Stimulated activated CD8-positive, alpha-beta memory T cell treated with anti-CD3 and anti-CD28 coated beads, Interleukin-7, amount 100 ng/mL, for 48 hours (primary cell): ENCODE measurements at regions not wholly inside any gene's neighbourhood (a gene's known extent, or its start where the extent isn't known, plus 50 kb on each side); places are given as distances from the start of the nearest gene placed in this dataset.
A peak's percentile ranks its signal among the peaks of the same experiment; 100 is the strongest.

ENCODE experiments used
- DNase-seq, 2 donors: peaks; one replicate each; pipeline ENCODE4 v3.0.0-alpha.2; 2020; ENCODE audit warnings: low read depth in 1 of 2; ENCODE audit errors: extremely low read depth in 1 of 2

DNA sequence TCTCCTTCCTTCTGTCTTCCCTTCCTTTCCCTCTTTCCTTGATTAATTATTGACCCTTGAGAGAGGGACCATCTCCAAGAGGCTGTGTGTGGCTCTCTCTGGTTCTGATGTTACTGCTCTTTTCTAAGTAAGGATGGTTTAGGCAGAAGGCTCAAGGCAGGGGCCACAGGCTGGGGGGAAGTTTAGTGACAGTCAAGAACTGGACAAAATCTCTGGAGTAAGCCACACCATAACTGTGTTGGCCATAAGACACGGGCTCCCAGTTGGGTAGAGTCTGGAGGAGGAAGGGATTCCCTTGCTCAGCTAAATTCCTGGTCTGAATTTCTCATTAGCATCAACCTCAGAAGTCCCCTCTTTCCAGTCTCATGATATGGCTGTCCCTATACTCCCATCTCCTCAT lies 74.7 kb downstream of the BUD13 start:
- DNase-seq, result no peak

DNA sequence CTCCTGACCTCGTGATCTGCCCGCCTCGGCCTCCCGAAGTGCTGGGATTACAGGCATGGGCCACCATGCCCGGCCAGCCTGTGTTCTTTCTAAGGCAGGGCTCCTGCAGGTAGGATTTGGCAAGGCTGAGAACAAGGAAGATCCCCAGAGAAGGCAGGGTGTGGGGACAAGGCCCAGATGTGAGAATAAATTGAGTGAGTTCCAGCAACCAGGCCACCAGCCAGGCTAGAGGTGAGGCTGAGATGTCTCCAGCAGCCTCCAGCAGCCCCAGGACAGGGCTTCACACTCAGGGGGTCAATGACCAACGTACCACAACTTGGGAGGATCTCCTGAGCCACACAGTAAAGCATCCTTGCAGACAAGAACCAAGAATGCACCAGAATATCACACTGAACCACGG lies 75.1 kb downstream of the BUD13 start:
- no peak for DNase-seq

DNA sequence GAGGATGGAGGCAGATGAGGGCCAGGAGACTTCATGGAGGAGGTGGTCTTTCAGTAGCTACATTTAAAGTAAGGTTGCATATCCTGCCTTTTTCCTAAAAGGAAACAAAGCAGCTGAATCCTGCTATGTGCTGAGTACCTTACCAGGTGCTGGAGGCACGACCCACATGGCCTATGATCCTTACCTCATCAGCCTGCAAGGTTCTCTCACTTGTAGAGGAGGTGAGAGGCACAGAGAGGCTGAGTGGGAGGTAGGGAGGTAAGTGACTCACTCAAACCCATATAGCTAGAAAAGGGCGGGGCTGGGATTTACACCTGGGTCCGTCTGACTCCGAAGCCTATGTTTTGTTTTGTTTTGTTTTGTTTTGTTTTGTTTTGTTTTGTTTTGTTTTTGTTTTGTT lies 75.8 kb downstream of the BUD13 start:
- DNase-seq, result no peak

DNA sequence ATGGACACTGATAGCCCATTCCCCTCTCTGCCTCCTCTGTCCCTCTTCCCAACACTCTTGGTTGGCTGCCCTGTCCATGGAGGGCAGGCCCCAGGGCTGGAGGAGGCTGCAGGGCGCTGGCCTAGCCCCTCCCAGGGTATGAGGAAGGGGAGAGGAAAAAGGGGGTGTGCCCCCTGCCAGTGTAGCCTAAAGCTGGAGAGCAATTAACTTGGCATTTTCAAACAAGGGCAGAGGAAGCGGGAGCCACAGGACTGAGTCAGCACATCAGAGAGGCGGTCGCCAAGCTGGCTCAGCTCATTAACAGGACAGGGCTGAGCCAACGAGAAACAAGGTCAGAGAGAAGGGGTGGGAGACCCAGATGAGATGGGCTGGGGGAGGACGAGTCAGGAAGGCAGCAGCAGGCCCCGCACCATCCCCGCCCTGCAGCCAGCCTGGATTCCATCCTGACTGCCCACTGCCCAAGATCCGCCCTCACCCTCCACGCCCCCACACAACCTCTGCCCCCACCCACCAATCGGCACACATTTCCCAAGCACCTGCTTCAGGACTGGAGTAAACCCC lies 76.3 kb downstream of the BUD13 start:
- no peak for DNase-seq

DNA sequence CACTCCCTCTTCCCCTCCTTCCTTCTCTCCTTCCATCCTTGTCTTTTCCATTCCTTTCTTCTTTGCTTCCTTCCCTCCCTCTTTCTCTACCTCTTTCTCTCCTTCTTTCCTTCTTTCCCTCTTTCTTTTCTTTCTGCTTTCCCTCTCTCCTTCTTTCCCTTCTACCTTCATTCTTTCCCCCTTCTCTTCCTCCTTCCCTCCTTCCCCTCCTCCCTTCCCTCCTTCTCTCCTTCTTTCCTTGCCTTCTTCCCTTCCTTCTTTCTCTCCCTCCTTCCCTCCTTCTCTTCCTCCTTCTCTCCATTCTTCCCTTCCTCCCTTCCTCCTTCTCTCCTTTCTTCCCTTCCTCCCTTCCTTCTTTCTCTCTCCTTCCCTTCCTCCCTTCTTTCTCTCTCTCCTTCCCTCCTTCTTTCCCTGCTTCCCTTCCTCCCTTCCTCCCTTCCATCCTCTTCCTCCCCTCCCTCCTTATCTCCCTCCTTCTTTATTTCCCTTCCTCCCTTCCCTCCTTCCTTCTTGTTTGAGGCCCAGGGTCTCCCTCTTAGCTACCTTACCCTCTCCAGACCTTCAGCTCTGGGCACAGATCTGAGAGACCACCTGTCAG lies 77.0 kb downstream of the BUD13 start:
- no peak for DNase-seq

DNA sequence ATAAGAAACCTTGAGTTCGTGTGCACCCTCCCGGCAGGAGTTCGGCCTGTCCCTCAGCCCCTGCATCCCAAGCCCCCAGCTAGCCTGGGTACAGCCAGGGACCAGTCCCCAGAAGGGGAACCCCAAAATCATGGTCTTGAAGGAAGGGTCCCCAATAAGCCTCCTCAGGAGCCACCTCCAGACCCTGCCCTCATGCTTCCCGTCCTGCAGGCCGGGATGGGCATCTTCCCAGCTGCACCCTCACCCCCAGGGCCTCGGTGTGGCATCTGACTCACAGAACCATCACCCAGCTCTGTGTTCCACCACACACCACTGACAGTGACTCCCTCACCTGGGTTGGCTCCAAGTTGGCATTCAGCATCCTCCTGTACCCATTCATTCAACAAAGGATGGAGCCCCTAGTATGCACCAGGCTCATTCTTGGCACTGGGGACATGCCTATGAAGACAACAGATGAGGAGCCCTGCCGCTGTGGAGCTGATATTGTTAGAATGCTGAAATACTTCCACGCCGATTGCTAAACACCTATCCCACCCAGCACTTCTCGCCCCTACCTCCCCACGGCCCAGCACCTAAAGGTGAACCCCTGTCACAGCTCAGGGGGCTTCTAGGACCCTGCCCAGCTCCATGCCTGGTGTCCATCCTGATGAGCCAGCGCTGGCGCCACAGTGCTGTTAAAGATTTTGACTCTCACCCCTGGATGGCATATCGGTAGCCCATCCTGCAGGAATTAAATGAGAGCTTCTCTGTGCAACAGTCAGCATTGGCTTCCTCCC lies 77.8 kb downstream of the BUD13 start:
- no peak for DNase-seq

DNA sequence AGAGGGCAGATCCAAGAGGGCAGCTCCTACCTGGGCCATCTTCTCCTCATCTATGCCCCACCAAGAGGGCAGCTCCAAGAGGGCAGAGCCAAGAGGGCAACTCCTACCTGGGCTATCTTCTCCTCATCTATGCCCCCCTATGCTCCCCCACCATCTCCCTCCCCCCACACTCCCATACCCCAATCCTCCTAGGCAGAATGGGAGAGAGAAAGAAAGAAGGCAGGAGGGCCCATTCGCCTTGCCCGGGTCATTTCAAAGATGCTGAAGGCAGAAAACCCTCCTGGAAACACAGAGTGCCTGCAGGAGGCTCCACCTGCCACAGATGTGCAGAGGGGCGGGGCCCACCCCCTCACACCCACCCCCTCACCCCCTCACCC lies 78.5 kb downstream of the BUD13 start:
- no peak for DNase-seq

DNA sequence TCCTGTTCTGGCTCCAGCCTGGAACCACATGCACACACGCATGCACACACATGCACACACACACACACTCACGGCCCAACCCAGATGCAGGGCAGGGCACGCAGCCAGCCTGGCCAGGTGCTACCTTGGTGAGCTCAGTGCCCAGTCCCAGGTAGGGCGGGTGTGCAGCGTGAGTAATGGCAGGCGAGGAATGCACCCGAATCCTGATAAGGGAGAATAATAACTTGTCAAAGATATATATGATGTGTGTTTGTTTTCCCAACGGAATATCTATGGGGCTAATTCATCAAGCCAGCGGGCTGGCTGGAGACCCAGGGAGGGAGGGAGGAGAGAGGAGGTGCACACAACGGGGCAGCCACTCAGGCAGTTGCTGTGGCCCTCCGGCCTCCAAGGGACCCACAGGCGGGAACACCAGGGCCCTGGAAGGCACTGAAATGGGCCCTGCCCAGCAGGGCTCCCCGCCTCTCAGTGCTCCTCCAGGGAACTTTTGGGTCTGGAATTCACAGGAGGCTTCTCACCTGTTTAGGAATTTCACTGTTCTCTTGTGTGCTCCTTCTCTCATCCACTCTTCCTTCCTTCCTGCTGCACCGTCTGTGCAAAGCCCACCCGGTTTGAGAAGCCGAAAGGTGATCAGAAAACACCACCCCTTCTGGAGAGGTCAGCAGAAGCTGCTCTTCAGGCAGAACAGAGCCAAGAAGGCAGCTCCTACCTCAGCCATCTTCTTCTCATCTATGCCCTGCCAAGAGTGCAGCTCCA lies 79.0 kb downstream of the BUD13 start:
- no peak for DNase-seq

DNA sequence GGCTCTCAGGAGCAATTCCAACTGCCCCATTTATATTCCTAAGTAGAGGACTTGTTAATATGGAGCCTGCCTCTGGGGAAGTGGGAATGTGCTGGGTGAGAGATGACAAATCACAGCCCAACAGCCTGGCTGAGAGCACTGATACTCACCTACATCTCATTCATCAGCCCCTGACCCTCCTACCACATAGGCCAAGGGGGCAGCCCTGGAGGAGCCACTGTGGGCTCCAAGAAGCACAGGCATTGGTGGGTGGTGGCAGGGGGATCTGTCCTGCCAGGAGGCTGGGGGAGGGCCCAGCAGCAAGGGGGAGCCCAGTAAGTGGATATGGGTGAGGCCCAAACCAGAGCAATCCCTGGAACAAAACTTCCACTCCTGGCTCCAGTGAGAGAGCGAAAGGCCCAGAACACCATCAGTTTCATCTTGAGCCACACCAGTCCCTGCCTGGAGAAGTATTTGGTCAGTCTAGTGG lies 79.7 kb downstream of the BUD13 start:
- no peak for DNase-seq

DNA sequence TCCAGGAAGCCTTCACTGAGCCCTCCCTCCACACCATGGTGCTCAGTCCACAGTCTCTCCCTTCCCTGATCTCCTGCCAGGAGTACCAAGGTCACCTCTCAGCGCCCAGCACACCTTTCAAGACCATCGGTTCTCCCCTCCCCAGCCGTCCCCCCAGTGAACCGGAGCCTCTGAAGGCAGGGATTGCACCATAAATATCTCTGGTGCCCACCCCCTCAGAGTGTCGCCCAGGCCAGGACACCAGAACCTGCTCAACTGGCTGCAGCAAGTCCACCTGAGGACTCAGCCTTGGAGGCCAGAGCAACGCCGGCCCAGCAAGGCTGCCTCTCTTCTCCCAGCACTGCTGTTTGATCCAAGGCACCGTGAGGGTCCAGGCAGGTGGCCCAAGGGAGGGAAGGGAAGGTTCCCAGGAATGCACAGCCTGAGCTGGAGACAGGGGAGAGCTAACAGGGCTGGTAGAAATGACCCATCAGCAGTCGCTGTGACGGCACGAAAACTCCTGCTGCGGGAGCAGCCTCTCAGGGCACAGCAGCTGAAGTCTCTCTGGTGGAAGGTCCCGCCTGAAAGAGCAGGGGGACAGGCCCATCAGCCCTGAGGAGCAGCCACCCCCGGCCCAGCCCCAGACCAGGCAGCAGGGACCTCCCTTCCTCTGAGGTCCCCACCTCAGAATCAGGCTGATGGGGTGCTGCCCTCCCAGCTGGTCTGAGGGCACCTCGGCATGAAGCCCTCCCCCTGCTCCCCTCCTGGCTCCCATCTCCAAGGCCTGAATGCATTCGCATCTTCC lies 80.3 kb downstream of the BUD13 start:
- DNase-seq, result no peak

DNA sequence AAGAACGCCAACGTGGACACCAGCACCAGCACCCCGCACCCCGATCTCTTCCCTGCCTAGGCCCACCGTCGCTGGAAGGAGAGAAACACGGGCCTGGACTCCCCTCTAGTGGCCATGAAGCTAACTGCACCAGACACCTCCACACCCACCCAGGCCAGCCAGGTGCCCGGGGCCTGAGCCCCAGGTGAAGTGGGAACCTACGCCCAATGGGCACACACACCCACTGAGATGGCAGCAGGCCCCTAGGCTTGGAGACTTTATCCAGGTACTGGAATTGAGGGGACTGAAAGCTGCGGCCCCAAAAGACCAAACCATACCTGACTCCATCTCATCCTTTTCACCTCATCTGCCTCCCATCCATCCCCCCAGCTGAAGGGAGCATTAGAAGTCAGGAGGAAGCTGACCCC lies 81.0 kb downstream of the BUD13 start:
- peak; percentile 13 to 28 for DNase-seq

DNA sequence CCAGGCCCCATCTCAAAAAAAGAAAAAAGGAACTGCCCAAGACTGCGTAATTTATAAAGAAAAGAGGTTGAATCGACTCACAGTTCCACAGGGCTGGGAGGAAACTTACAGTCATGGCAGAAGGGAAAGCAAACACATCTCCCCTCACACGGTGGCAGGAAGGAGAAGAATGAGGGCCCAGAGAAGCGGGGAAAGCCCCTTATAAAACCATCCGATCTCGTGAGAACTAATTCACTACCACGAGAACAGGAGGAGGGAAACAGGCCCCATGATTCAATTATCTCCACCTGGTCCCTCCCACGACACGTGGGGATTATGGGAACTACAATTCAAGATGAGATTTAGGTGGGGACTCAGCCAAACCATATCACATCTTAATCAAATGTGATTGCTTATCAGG lies 82.2 kb downstream of the BUD13 start:
- no peak for DNase-seq

DNA sequence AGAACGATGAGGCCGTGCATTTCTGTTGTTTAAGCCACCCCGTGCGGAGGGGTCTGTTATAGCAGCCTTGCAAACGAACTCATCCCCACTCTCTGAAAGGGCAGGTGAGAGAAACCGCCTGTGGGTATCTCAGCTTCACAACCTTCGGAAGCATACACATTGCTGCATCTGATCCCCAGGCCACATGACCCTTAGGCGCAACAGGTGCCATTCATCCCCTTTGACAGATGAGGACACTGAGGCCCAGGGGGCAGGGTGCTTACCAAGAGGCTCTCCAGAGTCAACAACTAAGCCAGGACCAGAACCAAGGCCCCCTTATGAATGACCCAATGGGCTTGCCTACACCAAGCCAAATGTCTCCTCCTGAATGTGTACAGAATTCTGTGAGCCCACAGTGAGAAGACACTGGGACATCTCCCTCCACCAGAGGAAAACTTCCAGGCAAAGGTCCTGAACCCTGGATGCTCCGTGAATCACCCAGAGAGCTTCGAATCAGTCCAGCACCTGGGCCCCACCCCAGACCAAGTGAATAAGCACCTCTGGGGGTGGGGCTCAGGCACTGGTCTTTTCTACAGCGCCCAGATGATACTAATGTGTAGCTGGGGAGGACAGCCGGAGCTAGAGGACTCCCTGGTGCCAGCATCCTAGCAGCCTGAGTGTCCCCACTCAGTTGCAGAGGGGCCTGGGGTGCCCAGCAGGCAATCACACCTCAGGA lies 83.2 kb downstream of the BUD13 start:
- no peak for DNase-seq

DNA sequence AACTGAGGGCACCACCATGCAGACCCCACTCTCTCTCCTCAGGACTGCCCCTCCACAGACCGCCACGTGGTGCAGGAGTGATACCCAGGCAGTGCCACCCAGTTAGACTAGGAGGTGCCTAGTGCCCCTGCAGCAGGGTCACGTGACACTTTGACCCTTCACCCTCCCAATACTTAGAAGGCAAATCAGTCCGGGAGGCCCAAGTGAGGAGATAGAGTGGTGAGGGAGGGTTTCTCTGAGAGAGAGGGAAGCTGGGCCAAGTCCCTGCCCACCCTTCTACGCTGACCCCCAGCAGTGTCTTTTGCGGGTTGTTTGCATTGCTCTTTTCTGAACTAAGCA lies 84.6 kb downstream of the BUD13 start:
- no peak for DNase-seq

DNA sequence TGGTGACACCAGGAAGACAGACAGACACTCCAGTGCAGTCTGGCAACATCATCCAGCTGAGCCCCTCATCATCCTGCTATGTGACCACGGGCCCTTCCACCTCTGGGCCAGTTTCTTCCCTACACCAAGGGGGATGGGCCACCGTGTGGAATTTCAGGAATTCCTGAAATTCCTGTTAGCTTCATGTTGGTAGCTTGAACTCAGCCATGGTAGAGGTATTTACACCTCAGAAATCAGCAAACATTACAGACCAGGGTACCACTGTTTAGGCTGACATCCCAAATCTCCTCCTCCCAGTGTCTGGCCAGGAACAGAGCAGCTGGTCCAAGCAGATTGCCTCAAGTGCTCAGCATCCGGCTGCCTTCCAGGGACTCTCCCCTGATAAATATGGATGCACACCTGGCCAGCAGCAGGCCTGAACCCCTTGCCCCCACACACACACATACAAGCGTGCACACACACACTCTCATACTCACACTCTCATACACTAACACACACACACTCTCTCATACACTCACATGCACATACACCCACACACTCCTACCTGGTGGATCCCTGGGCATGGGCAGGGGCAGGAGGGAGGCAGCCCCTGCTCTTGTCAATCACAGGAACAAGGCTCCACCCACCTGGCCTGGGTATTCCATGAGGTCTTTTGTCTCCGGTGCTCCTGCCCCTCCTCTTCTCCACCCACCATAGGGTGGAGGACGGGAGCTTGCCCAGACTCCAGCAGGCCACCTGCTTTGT lies 85.2 kb downstream of the BUD13 start:
- DNase-seq, result no peak

DNA sequence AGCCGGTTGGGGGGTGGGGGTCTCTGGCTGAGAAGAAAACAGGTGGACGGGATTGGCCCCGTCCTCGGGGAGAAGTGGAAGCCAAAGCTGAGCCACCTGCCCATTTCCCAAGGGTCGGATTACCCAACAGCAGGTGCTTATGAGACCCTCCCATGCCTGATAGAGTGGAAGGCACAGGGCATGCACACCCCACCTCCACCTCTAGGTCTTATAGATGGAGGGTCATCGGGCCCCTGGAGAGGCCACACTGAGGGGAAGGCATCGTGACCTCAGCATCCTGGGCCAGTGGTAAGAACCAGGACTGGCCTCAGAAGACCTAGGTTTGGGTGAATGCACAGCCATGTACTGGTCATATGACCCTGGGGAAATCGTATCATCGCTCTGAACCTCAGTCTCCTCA lies 85.9 kb downstream of the BUD13 start:
- DNase-seq, result no peak

DNA sequence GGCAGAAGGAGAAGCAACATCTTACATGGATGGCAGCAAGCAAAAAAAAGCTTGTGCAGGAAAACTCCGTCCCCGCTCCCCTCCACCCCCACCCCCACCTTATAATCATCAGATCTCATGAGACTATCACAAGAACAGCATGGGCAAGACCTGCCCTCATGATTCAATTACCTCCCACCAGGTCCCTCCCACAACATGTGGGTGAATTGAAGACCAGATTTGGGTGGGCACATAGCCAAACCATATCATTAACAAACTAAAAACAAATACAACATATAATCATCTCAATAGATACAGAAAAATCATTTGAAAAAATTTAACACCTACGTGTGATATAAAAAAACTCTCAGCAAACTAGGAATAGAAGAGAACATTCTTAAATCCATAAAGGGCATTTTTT lies 88.8 kb downstream of the BUD13 start:
- no peak for DNase-seq

DNA sequence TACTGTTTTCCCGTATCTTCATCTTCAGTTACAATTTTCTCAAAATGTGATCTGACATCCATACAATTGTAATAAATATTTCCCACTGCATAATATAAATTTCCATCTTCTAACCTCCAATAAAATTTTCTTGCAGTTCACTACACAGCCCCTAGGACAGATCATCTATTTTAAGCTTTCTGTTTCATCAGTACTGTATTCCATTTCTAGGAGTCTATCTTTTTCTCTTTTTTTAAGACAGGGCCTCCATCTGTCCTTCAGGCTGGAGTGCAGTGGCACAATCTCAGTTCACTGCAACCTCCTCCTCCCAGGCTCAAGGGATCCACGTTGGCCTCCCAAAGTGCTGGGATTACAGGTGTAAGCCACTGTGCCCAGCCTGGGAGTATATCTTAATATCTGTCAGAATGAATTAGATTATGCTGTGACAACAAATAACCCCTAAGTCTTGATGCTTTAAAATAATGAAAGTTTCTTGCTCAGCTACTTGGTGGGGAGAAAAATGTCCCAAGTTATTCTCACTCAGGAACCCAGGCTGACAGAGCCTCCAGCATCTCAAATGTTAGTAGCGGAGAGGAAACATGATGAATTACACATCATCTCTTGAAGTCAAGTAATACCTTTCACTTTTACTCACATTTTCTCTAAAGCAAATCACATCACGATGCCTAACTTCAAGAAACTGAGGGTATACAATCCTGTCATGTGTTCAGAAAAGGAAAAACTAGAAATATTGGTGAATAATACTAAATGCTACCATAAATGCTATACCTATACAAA lies 92.2 kb downstream of the BUD13 start:
- DNase-seq, result no peak

DNA sequence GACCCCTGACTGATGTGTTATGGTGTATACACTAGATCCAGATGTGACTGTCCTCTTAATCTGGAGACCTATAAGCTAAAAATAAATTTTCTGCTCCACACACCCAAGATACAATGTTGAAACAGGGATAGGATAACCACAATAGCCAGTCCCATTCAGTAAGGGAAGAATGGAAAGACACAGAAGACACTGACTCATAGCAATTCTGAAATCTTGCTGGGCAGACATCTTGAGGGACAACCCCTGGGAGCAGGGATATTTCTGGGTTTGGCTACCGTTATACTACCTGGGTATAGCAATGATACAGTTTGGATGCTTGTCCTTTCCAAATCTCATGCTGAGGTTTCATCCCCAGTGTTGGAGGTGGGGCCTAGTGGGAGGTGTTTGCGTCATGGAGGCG lies 93.9 kb downstream of the BUD13 start:
- DNase-seq, result no peak
